ENCODE measurements at regions not wholly inside any gene's neighbourhood (a gene's known extent, or its start where the extent isn't known, plus 50 kb on each side); places are given as distances from the start of the nearest gene placed in this dataset.

DNA sequence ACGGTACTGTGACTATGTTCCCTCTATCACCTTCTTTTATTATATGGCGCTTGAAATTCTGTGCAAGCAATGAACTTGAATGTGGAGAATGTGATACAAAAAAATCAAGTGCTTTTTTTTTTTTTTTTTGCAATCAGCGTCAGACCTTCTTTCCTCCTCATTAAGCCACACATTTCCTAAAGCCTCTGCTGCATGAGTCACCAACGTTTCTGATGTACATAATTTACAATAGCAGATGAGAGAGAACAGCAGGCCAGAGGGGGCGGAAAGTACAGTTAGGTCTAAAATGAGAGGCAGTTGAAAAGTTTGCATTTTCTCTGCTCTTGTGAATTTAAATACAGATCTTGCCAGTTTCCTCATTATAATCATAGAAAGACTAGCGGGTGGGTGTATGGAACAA, 114.6 kb upstream of the RIPOR2 start:
- H3K4me3 ChIP-seq = no peak overlapping the region
- no peak overlapping the region for H3K27ac ChIP-seq
- no peak for TF ChIP-seq POLR2AphosphoS5 (IDR thresholded peaks at IDR 0.05)
- TF ChIP-seq EP300 (IDR thresholded peaks at IDR 0.05) = no peak
- TF ChIP-seq CTCF (IDR thresholded peaks at IDR 0.05) = no peak
- no peak for TF ChIP-seq POLR2A (IDR thresholded peaks at IDR 0.05)
- peaks cover 32% of the 10 kb centered on the region for H3K4me1 ChIP-seq
- no peaks in the 10 kb centered on the region for H3K36me3 ChIP-seq
- H3K9me3 ChIP-seq = no peaks in the 10 kb centered on the region
- WGBS = 35% methylated on average over 6 of the region's 6 CpGs
- DNase-seq (ENCODE audit: low spot score in 2 of 2) = no peak
- H3K27me3 ChIP-seq = no peaks in the 10 kb centered on the region

GRCh38 chr6:25051083-25051482, 115.3 kb upstream of the RIPOR2 start:
- peaks cover 32% of the 10 kb centered on the region for H3K4me1 ChIP-seq

DNA sequence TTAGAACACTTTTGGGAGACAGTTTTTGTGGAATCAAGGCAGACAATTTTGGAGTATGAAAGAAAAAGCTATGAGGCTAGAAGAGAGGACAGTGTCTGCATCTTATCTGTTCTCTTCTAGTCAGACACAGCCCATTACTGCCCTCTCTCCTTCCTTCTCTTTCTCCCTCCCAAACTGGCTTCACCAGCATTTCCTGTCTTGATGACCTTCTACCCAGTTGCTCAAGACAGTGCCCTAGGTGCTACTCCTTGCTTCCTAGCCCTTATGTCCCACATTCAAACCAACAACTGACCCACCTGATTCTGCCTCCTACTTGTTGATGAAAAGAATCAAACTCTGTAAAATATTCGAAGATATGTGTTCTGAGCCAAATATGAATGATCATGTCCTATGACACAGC, 116.4 kb upstream of the RIPOR2 start:
- TF ChIP-seq POLR2AphosphoS5 (IDR thresholded peaks at IDR 0.05) = no peak
- TF ChIP-seq CTCF (IDR thresholded peaks at IDR 0.05) = no peak
- TF ChIP-seq POLR2A (IDR thresholded peaks at IDR 0.05) = no peak
- TF ChIP-seq EP300 (IDR thresholded peaks at IDR 0.05) = no peak
- Histone ChIP-seq H3K27me3 (no peaks in the 10 kb centered on the region), H3K9me3 (no peaks in the 10 kb centered on the region), H3K4me3 (no peak overlapping the region), H3K36me3 (no peaks in the 10 kb centered on the region), H3K27ac (no peak overlapping the region), H3K4me1 (peaks cover 32% of the 10 kb centered on the region)
- 91% methylated on average over 1 of the region's 1 CpG for WGBS
- no peak for DNase-seq (ENCODE audit: low spot score in 2 of 2)

More at GRCh38 chr6:25051083-25051482, 115.3 kb upstream of the RIPOR2 start:
- WGBS = 44% methylated on average over 2 of the region's 2 CpGs
- DNase-seq (ENCODE audit: low spot score in 2 of 2) = no peak
- Histone ChIP-seq H3K36me3 (no peaks in the 10 kb centered on the region), H3K27me3 (no peaks in the 10 kb centered on the region), H3K4me3 (no peak overlapping the region), H3K27ac (no peak overlapping the region), H3K9me3 (no peaks in the 10 kb centered on the region)
- no peak for TF ChIP-seq POLR2AphosphoS5 (IDR thresholded peaks at IDR 0.05)
- no peak for TF ChIP-seq CTCF (IDR thresholded peaks at IDR 0.05)
- TF ChIP-seq EP300 (IDR thresholded peaks at IDR 0.05) = no peak
- TF ChIP-seq POLR2A (IDR thresholded peaks at IDR 0.05) = no peak

DNA sequence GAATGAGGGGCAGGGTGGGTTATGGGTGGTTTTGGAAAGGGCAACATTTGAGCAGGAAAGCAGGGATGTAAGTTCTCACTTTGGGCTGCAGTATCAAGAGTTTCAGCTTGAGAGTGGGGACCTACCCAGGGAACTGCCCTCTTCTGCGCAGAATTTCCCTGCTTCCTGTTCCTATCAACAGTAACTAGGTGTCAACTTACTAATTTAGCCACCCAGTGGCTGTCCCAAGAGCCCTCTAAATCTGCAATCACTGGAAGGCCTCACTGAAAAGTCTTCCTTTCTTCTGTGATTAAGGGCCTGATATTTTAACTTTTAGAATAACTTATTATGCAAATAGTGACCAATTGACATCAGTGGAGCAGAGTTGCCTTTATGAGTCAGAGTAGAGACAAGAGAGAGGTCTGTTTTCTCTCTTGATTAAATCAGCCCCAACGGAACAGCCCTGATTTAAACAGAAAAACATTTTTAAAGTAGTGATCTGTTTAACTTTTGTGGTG, 118.2 kb upstream of the RIPOR2 start:
- peaks cover 32% of the 10 kb centered on the region for H3K4me1 ChIP-seq
- peak overlapping the region; percentile 30 for H3K27ac ChIP-seq
- H3K27me3 ChIP-seq = no peaks in the 10 kb centered on the region
- DNase-seq (ENCODE audit: low spot score in 2 of 2) = no peak
- peak in 1 of 2 donors; percentile 3 for TF ChIP-seq CTCF (IDR thresholded peaks at IDR 0.05)
- no peak for TF ChIP-seq POLR2AphosphoS5 (IDR thresholded peaks at IDR 0.05)
- no peaks in the 10 kb centered on the region for H3K36me3 ChIP-seq
- no peaks in the 10 kb centered on the region for H3K9me3 ChIP-seq
- WGBS = 60% methylated on average over 2 of the region's 2 CpGs
- H3K4me3 ChIP-seq = no peak overlapping the region

- H3K9me3 ChIP-seq = no peaks in the 10 kb centered on the region
- WGBS = 55% methylated on average over 3 of the region's 3 CpGs
- no peak for DNase-seq (ENCODE audit: low spot score in 2 of 2)
- no peak overlapping the region for H3K4me3 ChIP-seq
- H3K36me3 ChIP-seq = no peaks in the 10 kb centered on the region
- peaks cover 32% of the 10 kb centered on the region for H3K4me1 ChIP-seq
- no peak for TF ChIP-seq POLR2A (IDR thresholded peaks at IDR 0.05)
- no peak for TF ChIP-seq EP300 (IDR thresholded peaks at IDR 0.05)
- TF ChIP-seq CTCF (IDR thresholded peaks at IDR 0.05) = no peak
- TF ChIP-seq POLR2AphosphoS5 (IDR thresholded peaks at IDR 0.05) = no peak
- peak overlapping the region; percentile 30 for H3K27ac ChIP-seq
- H3K27me3 ChIP-seq = no peaks in the 10 kb centered on the region
These were observed 118.7 kb upstream of the RIPOR2 start for GRCh38 chr6:25054469-25054868.
